Gastroesophageal sphincter (tissue), 4 donors: ENCODE measurements at regions not wholly inside any gene's neighbourhood (a gene's known extent, or its start where the extent isn't known, plus 50 kb on each side); places are given as distances from the start of the nearest gene placed in this dataset.

Experiments used
- ATAC-seq: fragments of 150-250 bp; one replicate; pipeline ENCODE4 v1.9.1; 2016; ENCODE audit warnings: mild to moderate bottlenecking, moderate library complexity
- H3K27ac ChIP-seq, 4 donors: fragments of 200-600 bp; sonication (generic) in 3 of 4; 1 replicate in 3 of 4; 2 replicates in 1 of 4; pipeline ENCODE4 v1.5.1; 2016 to 2019
- H3K27me3 ChIP-seq: fragments of 200-600 bp; sonication (generic); one replicate; pipeline ENCODE4 v1.5.1; 2019
- H3K36me3 ChIP-seq, 2 donors: fragments of 200-600 bp; sonication (generic); one replicate each; pipeline ENCODE4 v1.5.1; 2019; ENCODE audit warnings: control low read depth in 1 of 2
- H3K4me1 ChIP-seq, 3 donors: fragments of 200-600 bp; sonication (generic); 1 replicate in 2 of 3; 2 replicates in 1 of 3; pipeline ENCODE4 v1.5.1; 2016 to 2019; ENCODE audit warnings: control low read depth in 2 of 3
- H3K4me3 ChIP-seq, 2 donors: fragments of 200-600 bp; sonication (generic); one replicate each; pipeline ENCODE4 v1.5.1; 2019; ENCODE audit warnings: mild to moderate bottlenecking in 1 of 2, moderate library complexity in 1 of 2
- H3K9me3 ChIP-seq, 3 donors: fragments of 200-600 bp; sonication (generic); one replicate each; pipeline ENCODE4 v1.5.1; 2017 to 2019; ENCODE audit warnings: control low read depth in 2 of 3
- CTCF ChIP-seq, 4 experiments: fragments of 200-600 bp in 2 of 4; fragments of 450-650 bp in 2 of 4; sonication (generic) in 1 of 4; IDR thresholded peaks; one replicate each; pipeline ENCODE4 v1.5.1; 2017 to 2019; ENCODE audit warnings: antibody characterized with exemption in 4 of 4, mild to moderate bottlenecking in 2 of 4, moderate library complexity in 2 of 4
- EP300 ChIP-seq: sonication (generic); formaldehyde crosslinking; IDR thresholded peaks from one replicate; pipeline ENCODE4 v1.6.1; 2017; ENCODE audit warnings: antibody characterized with exemption, mild to moderate bottlenecking
- POLR2A ChIP-seq, 2 donors: fragments of 450-650 bp; IDR thresholded peaks; one replicate each; pipeline ENCODE4 v1.6.1; 2017; ENCODE audit warnings: antibody characterized with exemption in 2 of 2, mild to moderate bottlenecking in 2 of 2, moderate library complexity in 1 of 2
- POLR2AphosphoS5 ChIP-seq: sonication (generic); formaldehyde crosslinking; IDR thresholded peaks from one replicate; pipeline ENCODE4 v1.6.1; 2017; ENCODE audit warnings: antibody characterized with exemption
- WGBS, 2 donors: methylation state at CpG; one replicate each; pipeline ENCODE4 v1.1.5; 2018; ENCODE audit warnings: low coverage in 1 of 2; 5-methylcytosine and 5-hydroxymethylcytosine counted together

DNA sequence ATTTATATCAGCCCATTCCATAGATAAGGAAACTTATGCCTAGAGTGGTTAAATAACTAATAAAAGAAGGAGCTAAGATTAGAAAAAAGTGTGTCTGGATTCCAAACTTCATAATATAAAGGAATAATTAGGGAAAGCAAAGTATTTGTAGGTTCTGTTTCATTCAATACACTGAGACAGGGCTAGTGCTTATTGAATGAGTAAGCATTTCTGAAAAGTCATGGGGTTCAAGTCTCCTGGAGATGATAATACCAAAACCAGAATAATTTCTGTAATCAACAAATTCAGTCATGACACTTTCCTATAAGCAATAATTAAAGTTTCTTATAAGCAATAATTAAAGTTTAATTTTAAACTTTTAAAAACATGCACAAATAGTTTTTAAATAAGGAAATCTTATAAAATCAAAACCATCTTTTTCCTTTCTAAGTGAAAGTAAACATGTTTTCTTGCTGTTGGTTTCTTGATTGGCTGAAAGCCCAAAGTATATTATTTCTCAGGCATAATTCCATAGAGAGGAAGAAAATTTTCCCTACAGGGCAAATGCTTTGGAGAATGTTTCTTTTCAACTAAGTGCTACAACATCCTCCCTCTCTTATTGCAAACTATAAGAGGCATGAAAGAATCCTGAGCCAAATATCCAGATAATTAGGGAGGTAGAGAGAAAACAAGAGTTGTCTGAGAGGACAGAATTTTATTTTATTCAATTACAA is 510.2 kb downstream of the PRELID2 start:
- Histone ChIP-seq H3K4me3 (no peak overlapping the region), H3K27me3 (no peaks in the 10 kb centered on the region), H3K36me3 (no peaks in the 10 kb centered on the region), H3K4me1 (no peaks in the 10 kb centered on the region), H3K27ac (no peak overlapping the region), H3K9me3 (peaks cover 0 to 15% (median 0%) of the 10 kb centered on the region in 3 donors)
- no peak for ATAC-seq
- no peak for TF ChIP-seq POLR2AphosphoS5
- no peak for TF ChIP-seq EP300
- no peak for TF ChIP-seq POLR2A (IDR thresholded peaks at IDR 0.05)
- no peak for TF ChIP-seq CTCF (IDR thresholded peaks at IDR 0.05)

- Histone ChIP-seq H3K27me3 (no peaks in the 10 kb centered on the region), H3K9me3 (peaks cover 0 to 16% (median 0%) of the 10 kb centered on the region in 3 donors), H3K36me3 (no peaks in the 10 kb centered on the region), H3K4me1 (no peaks in the 10 kb centered on the region), H3K27ac (no peak overlapping the region), H3K4me3 (no peak overlapping the region)
- no peak for ATAC-seq
- 86 to 100% methylated on average over 1 of the region's 1 CpG for WGBS, 2 donors
- TF ChIP-seq POLR2AphosphoS5 (no peak), CTCF (IDR thresholded peaks at IDR 0.05) (no peak), POLR2A (IDR thresholded peaks at IDR 0.05) (no peak), EP300 (no peak)
Measured at GRCh38 chr5:145324101-145324500, 511.0 kb downstream of the PRELID2 start.

- 95 to 100% methylated on average over 2 of the region's 2 CpGs for WGBS, 2 donors
- ATAC-seq, result no peak
- no peaks in the 10 kb centered on the region for H3K4me1 ChIP-seq
- no peak overlapping the region for H3K4me3 ChIP-seq
- TF ChIP-seq CTCF (IDR thresholded peaks at IDR 0.05) (no peak), EP300 (no peak), POLR2AphosphoS5 (no peak), POLR2A (IDR thresholded peaks at IDR 0.05) (no peak)
- H3K27ac ChIP-seq, result no peak overlapping the region
- H3K27me3 ChIP-seq, result no peaks in the 10 kb centered on the region
- H3K36me3 ChIP-seq, result no peaks in the 10 kb centered on the region
- peaks cover 0 to 9% (median 0%) of the 10 kb centered on the region in 3 donors for H3K9me3 ChIP-seq
Measured at GRCh38 chr5:145316282-145316681, 518.9 kb downstream of the PRELID2 start.

- H3K27me3 ChIP-seq, result no peaks in the 10 kb centered on the region
- TF ChIP-seq CTCF (IDR thresholded peaks at IDR 0.05), result no peak
- no peak for TF ChIP-seq EP300
- TF ChIP-seq POLR2AphosphoS5, result no peak
- no peak for TF ChIP-seq POLR2A (IDR thresholded peaks at IDR 0.05)
Measured at GRCh38 chr5:145307866-145308382, 527.2 kb downstream of the PRELID2 start.

GRCh38 chr5:145295236-145295835 is 539.8 kb downstream of the PRELID2 start:
- Histone ChIP-seq H3K36me3 (no peaks in the 10 kb centered on the region), H3K9me3 (no peaks in the 10 kb centered on the region), H3K4me3 (no peak overlapping the region), H3K27me3 (no peaks in the 10 kb centered on the region), H3K4me1 (no peaks in the 10 kb centered on the region), H3K27ac (no peak overlapping the region)
- no peak for TF ChIP-seq POLR2A (IDR thresholded peaks at IDR 0.05)
- no peak for TF ChIP-seq EP300
- TF ChIP-seq CTCF (IDR thresholded peaks at IDR 0.05), result no peak
- no peak for ATAC-seq
- 45 to 75% methylated on average over 1 of the region's 1 CpG for WGBS, 2 donors

More at GRCh38 chr5:145307866-145308382, 527.2 kb downstream of the PRELID2 start:
- WGBS, 2 donors, result 41 to 54% methylated on average over 5 to 6 of the region's 6 CpGs
- no peak overlapping the region for H3K4me3 ChIP-seq
- no peaks in the 10 kb centered on the region for H3K36me3 ChIP-seq
- no peaks in the 10 kb centered on the region for H3K9me3 ChIP-seq
- H3K27ac ChIP-seq, result no peak overlapping the region
- no peak for ATAC-seq
- H3K4me1 ChIP-seq, result no peaks in the 10 kb centered on the region
